ENCODE measurements at regions not wholly inside any gene's neighbourhood (a gene's known extent, or its start where the extent isn't known, plus 50 kb on each side); places are given as distances from the start of the nearest gene placed in this dataset.

- TF ChIP-seq FOXA2 (IDR thresholded peaks at IDR 0.05) (no peak), HNF4A (conservative IDR thresholded peaks at IDR 0.05) (no peak), TAF1 (conservative IDR thresholded peaks at IDR 0.05) (no peak), ZBTB33 (IDR thresholded peaks at IDR 0.05) (no peak), RAD21 (IDR thresholded peaks at IDR 0.05) (no peak), MAX (IDR thresholded peaks at IDR 0.05) (no peak)
- TF ChIP-seq, protein P1, sequence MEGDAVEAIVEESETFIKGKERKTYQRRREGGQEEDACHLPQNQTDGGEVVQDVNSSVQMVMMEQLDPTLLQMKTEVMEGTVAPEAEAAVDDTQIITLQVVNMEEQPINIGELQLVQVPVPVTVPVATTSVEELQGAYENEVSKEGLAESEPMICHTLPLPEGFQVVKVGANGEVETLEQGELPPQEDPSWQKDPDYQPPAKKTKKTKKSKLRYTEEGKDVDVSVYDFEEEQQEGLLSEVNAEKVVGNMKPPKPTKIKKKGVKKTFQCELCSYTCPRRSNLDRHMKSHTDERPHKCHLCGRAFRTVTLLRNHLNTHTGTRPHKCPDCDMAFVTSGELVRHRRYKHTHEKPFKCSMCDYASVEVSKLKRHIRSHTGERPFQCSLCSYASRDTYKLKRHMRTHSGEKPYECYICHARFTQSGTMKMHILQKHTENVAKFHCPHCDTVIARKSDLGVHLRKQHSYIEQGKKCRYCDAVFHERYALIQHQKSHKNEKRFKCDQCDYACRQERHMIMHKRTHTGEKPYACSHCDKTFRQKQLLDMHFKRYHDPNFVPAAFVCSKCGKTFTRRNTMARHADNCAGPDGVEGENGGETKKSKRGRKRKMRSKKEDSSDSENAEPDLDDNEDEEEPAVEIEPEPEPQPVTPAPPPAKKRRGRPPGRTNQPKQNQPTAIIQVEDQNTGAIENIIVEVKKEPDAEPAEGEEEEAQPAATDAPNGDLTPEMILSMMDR (IDR thresholded peaks at IDR 0.05; ENCODE audit: low read depth, low read length, missing input control): no peak
- TF ChIP-seq, protein P2, sequence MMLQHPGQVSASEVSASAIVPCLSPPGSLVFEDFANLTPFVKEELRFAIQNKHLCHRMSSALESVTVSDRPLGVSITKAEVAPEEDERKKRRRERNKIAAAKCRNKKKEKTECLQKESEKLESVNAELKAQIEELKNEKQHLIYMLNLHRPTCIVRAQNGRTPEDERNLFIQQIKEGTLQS (IDR thresholded peaks at IDR 0.05): no peak
- TF ChIP-seq, protein P3, sequence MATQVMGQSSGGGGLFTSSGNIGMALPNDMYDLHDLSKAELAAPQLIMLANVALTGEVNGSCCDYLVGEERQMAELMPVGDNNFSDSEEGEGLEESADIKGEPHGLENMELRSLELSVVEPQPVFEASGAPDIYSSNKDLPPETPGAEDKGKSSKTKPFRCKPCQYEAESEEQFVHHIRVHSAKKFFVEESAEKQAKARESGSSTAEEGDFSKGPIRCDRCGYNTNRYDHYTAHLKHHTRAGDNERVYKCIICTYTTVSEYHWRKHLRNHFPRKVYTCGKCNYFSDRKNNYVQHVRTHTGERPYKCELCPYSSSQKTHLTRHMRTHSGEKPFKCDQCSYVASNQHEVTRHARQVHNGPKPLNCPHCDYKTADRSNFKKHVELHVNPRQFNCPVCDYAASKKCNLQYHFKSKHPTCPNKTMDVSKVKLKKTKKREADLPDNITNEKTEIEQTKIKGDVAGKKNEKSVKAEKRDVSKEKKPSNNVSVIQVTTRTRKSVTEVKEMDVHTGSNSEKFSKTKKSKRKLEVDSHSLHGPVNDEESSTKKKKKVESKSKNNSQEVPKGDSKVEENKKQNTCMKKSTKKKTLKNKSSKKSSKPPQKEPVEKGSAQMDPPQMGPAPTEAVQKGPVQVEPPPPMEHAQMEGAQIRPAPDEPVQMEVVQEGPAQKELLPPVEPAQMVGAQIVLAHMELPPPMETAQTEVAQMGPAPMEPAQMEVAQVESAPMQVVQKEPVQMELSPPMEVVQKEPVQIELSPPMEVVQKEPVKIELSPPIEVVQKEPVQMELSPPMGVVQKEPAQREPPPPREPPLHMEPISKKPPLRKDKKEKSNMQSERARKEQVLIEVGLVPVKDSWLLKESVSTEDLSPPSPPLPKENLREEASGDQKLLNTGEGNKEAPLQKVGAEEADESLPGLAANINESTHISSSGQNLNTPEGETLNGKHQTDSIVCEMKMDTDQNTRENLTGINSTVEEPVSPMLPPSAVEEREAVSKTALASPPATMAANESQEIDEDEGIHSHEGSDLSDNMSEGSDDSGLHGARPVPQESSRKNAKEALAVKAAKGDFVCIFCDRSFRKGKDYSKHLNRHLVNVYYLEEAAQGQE (IDR thresholded peaks at IDR 0.05): no peak
- 60% methylated on average over 4 of the region's 4 CpGs for WGBS
- H3K9ac ChIP-seq (ENCODE audit: low read depth in 1 of 2, low read length in 2 of 2): no peak overlapping the region
- no peak overlapping the region for H3K27ac ChIP-seq (ENCODE audit: low read depth in 1 of 2, low read length in 2 of 2)
- H3K4me1 ChIP-seq (ENCODE audit: control insufficient read depth in 4 of 4, insufficient read depth in 4 of 4, low read length in 3 of 4): no peaks in the 10 kb centered on the region
- H3K9me3 ChIP-seq (ENCODE audit: control insufficient read depth in 4 of 4, low read length in 3 of 4): no peaks in the 10 kb centered on the region
- H3K36me3 ChIP-seq (ENCODE audit: control insufficient read depth in 4 of 4, insufficient read depth in 3 of 4, low read depth in 1 of 4, low read length in 3 of 4): no peaks in the 10 kb centered on the region
- H3K4me3 ChIP-seq (ENCODE audit: low read depth in 1 of 3, low read length in 3 of 3): no peak overlapping the region
- DNase-seq (ENCODE audit: low spot score): no peak
- no peaks in the 10 kb centered on the region for H3K27me3 ChIP-seq (ENCODE audit: control insufficient read depth in 4 of 4, insufficient read depth in 4 of 4, low read length in 3 of 4)
Observed at GRCh38 chr7:49670991-49671390, 102.4 kb upstream of the VWC2 start.

DNA sequence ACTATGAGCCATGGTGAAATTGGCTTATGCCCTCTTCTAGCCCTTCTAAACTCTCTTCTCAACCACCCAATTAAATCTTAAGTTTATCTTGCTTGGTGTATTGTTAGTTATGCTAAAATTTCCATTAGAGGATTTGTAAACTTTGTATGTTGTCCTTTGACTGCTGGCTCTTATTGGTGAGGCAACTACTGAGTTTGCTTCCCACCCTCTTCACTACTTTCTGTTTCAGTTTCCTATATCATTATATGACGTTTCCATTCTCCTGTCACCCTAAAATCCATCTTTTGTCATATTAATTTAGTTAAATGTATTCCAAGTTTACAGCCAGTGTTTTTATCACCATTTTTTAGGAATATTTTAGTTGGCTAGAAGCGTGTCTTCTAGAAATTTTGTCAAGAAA, 80.9 kb upstream of the VWC2 start:
- no peak overlapping the region for H3K9ac ChIP-seq (ENCODE audit: low read depth in 1 of 2, low read length in 2 of 2)
- no peak overlapping the region for H3K4me3 ChIP-seq (ENCODE audit: low read depth in 1 of 3, low read length in 3 of 3)
- no peaks in the 10 kb centered on the region for H3K36me3 ChIP-seq (ENCODE audit: control insufficient read depth in 4 of 4, insufficient read depth in 3 of 4, low read depth in 1 of 4, low read length in 3 of 4)
- H3K9me3 ChIP-seq (ENCODE audit: control insufficient read depth in 4 of 4, low read length in 3 of 4): no peaks in the 10 kb centered on the region
- WGBS: 52% methylated on average over 2 of the region's 2 CpGs
- no peak overlapping the region for H3K27ac ChIP-seq (ENCODE audit: low read depth in 1 of 2, low read length in 2 of 2)
- H3K27me3 ChIP-seq (ENCODE audit: control insufficient read depth in 4 of 4, insufficient read depth in 4 of 4, low read length in 3 of 4): no peaks in the 10 kb centered on the region
- no peak for DNase-seq (ENCODE audit: low spot score)
- H3K4me1 ChIP-seq (ENCODE audit: control insufficient read depth in 4 of 4, insufficient read depth in 4 of 4, low read length in 3 of 4): no peaks in the 10 kb centered on the region
- TF ChIP-seq TAF1 (conservative IDR thresholded peaks at IDR 0.05) (no peak), YY1 (IDR thresholded peaks at IDR 0.05) (no peak), SP1 (IDR thresholded peaks at IDR 0.05) (no peak), NR2F2 (IDR thresholded peaks at IDR 0.05) (no peak), RXRA (IDR thresholded peaks at IDR 0.05) (no peak), HNF4G (IDR thresholded peaks at IDR 0.05) (no peak), RAD21 (IDR thresholded peaks at IDR 0.05) (no peak), MAX (IDR thresholded peaks at IDR 0.05) (no peak), EGR1 (IDR thresholded peaks at IDR 0.05; ENCODE audit: low read depth in 2 of 2) (no peak), ZBTB33 (IDR thresholded peaks at IDR 0.05) (no peak), JUND (IDR thresholded peaks at IDR 0.05) (no peak), GABPA (IDR thresholded peaks at IDR 0.05 in 1 of 2, conservative IDR thresholded peaks at IDR 0.05 in 1 of 2) (no peak), FOXA1 (IDR thresholded peaks at IDR 0.05) (no peak), HNF4A (conservative IDR thresholded peaks at IDR 0.05) (no peak)
- TF ChIP-seq, protein P2 (IDR thresholded peaks at IDR 0.05): no peak
- TF ChIP-seq, protein P1 (IDR thresholded peaks at IDR 0.05; ENCODE audit: low read depth, low read length, missing input control): no peak

All from liver (tissue), 8 donors.